ENCODE measurements at regions not wholly inside any gene's neighbourhood (a gene's known extent, or its start where the extent isn't known, plus 50 kb on each side); places are given as distances from the start of the nearest gene placed in this dataset. TPM values are rescaled to one million over a fixed set of nuclear protein-coding genes. Genes with fewer than 3 reads are reported as not detected.

GRCh38 chr12:58978717-58979116 lies 58.4 kb upstream of the LRIG3 start:
- WGBS (ENCODE audit: insufficient coverage), result 100% methylated on average over 1 of the region's 3 CpGs
- Histone ChIP-seq H3K36me3 (ENCODE audit: control insufficient read depth, insufficient read depth, low read length) (no peaks in the 10 kb centered on the region), H3K27me3 (ENCODE audit: control insufficient read depth, insufficient read depth, low read length) (no peaks in the 10 kb centered on the region), H3K4me3 (ENCODE audit: low read depth, low read length) (no peak overlapping the region), H3K27ac (ENCODE audit: low read depth, low read length) (no peak overlapping the region), H3K4me1 (ENCODE audit: control insufficient read depth, insufficient read depth, low read length) (no peaks in the 10 kb centered on the region), H3K9me3 (ENCODE audit: control insufficient read depth, insufficient read depth, low read length) (no peaks in the 10 kb centered on the region)
- DNase-seq (ENCODE audit: low read depth in 4 of 6, low spot score in 6 of 6), result no peak

- no peak overlapping the region for H3K4me3 ChIP-seq (ENCODE audit: low read depth, low read length)
- no peaks in the 10 kb centered on the region for H3K9me3 ChIP-seq (ENCODE audit: control insufficient read depth, insufficient read depth, low read length)
- no peak overlapping the region for H3K27ac ChIP-seq (ENCODE audit: low read depth, low read length)
- H3K36me3 ChIP-seq (ENCODE audit: control insufficient read depth, insufficient read depth, low read length), result no peaks in the 10 kb centered on the region
- no CpG with 5 or more reads among the region's 4 CpGs for WGBS (ENCODE audit: insufficient coverage)
- DNase-seq (ENCODE audit: low read depth in 4 of 6, low spot score in 6 of 6), result no peak
- H3K27me3 ChIP-seq (ENCODE audit: control insufficient read depth, insufficient read depth, low read length), result no peaks in the 10 kb centered on the region
- no peaks in the 10 kb centered on the region for H3K4me1 ChIP-seq (ENCODE audit: control insufficient read depth, insufficient read depth, low read length)
Measured at GRCh38 chr12:58977476-58977875, 57.2 kb upstream of the LRIG3 start.

GRCh38 chr12:58976146-58976545 lies 55.8 kb upstream of the LRIG3 start:
- WGBS (ENCODE audit: insufficient coverage), result 88% methylated on average over 1 of the region's 2 CpGs
- Histone ChIP-seq H3K4me1 (ENCODE audit: control insufficient read depth, insufficient read depth, low read length) (no peaks in the 10 kb centered on the region), H3K27me3 (ENCODE audit: control insufficient read depth, insufficient read depth, low read length) (no peaks in the 10 kb centered on the region), H3K27ac (ENCODE audit: low read depth, low read length) (no peak overlapping the region), H3K4me3 (ENCODE audit: low read depth, low read length) (no peak overlapping the region), H3K9me3 (ENCODE audit: control insufficient read depth, insufficient read depth, low read length) (no peaks in the 10 kb centered on the region), H3K36me3 (ENCODE audit: control insufficient read depth, insufficient read depth, low read length) (no peaks in the 10 kb centered on the region)
- peak in 1 of 6 donors; percentile 7 for DNase-seq (ENCODE audit: low read depth in 4 of 6, low spot score in 6 of 6)

Small RNA genes in the stretch of these regions (small RNA-seq; reads per million reads assigned to genes)
- gene RNU6-279P (ENCODE audit: low replicate concordance), result not detected
- not detected for gene RNU6-871P (ENCODE audit: low replicate concordance)

Measured in spinal cord (tissue), 10 donors.